ENCODE measurements at regions not wholly inside any gene's neighbourhood (a gene's known extent, or its start where the extent isn't known, plus 50 kb on each side); places are given as distances from the start of the nearest gene placed in this dataset.

DNA sequence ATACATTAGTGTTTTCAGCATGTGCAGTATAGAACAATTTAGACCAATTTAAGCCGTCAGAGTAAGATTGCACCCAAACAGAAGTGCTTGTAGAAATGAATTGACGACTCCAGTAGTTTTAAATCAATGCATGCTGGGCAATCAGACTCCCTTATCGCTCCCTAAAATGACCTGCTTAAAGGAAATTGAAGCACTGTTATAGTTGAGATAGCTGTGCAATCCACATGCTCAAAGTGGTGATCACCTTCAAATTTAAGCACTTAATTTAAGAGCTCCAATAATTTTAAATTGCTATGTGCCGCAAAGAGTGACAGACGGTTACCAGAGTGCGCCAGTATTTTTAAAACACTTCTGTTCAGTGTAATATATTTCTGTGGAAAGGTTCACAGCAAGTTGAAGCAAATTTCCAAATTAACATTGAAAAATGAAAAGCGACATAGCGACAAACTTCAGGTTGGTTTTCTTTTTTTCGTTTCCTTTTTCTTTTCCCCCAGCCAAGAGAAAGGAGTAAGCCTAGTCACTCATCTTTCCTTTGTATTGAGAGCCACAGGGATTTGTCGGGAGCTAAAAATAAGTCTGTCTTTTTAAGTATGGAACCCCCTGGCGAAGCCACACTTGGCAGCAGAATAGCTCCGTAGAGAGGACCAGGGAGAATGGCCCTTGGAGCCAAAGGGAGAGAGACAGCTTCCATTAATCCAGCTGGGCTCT lies 436.4 kb upstream of the RBMS3 start:
- no peak for DNase-seq
- Mint-ChIP-seq H3K27me3 (peaks cover 5% of the 10 kb centered on the region), H3K27ac (no peak overlapping the region), H3K4me1 (peaks cover 13% of the 10 kb centered on the region), H3K36me3 (ENCODE audit: low read depth) (no peaks in the 10 kb centered on the region), H3K9me3 (peaks cover 4% of the 10 kb centered on the region), H3K4me3 (no peak overlapping the region)
- no peak for ATAC-seq

DNA sequence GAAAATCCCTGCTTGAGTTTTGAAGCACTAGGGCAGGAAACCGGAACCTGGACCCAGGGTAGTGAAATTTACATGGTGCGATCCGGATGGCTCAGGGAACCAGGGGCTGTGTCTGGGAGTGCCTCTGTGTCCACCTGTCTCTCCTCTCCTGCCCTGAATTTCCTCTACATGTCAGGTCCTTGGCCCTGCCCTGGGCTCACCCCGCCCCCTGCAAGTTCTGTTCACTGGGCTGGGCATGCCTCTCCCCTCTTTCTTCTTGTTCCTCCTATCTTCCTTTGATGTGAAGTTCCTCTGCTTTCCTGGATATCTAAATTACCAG lies 435.9 kb upstream of the RBMS3 start:
- peaks cover 4% of the 10 kb centered on the region for H3K9me3 Mint-ChIP-seq
- peaks cover 13% of the 10 kb centered on the region for H3K4me1 Mint-ChIP-seq
- no peak for ATAC-seq
- H3K27ac Mint-ChIP-seq = no peak overlapping the region
- H3K4me3 Mint-ChIP-seq = no peak overlapping the region
- DNase-seq = no peak
- H3K27me3 Mint-ChIP-seq = peaks cover 5% of the 10 kb centered on the region
- no peaks in the 10 kb centered on the region for H3K36me3 Mint-ChIP-seq (ENCODE audit: low read depth)

GRCh38 chr3:28846971-28847478 lies 433.8 kb upstream of the RBMS3 start:
- H3K27me3 Mint-ChIP-seq = peaks cover 5% of the 10 kb centered on the region

DNA sequence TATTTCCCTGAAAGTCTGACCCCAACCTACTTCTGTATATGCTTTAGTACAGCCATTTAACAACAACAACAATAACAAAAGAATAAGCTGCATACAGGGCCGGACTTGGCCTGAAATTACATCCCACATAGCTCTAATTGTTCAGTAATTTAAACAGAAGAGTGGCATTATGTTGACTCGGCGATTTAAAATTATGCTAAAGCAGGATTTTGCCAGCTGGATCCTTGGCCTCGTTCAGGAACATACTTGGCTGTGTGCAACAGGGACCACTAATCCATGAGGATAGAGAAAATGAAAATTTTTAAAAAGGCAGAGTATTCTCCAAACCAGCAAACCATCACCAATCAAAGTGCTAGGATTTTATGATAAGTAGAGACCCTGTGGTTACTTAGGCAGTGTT lies 433.1 kb upstream of the RBMS3 start:
- no peak for ATAC-seq
- Mint-ChIP-seq H3K4me1 (no peaks in the 10 kb centered on the region), H3K36me3 (ENCODE audit: low read depth) (no peaks in the 10 kb centered on the region), H3K4me3 (no peak overlapping the region), H3K9me3 (peaks cover 4% of the 10 kb centered on the region), H3K27ac (no peak overlapping the region), H3K27me3 (peaks cover 5% of the 10 kb centered on the region)
- no peak for DNase-seq

More at GRCh38 chr3:28846971-28847478, 433.8 kb upstream of the RBMS3 start:
- ATAC-seq (no peak), DNase-seq (no peak)
- Mint-ChIP-seq H3K36me3 (ENCODE audit: low read depth) (no peaks in the 10 kb centered on the region), H3K4me1 (no peaks in the 10 kb centered on the region), H3K9me3 (peaks cover 4% of the 10 kb centered on the region), H3K4me3 (no peak overlapping the region), H3K27ac (no peak overlapping the region)

DNA sequence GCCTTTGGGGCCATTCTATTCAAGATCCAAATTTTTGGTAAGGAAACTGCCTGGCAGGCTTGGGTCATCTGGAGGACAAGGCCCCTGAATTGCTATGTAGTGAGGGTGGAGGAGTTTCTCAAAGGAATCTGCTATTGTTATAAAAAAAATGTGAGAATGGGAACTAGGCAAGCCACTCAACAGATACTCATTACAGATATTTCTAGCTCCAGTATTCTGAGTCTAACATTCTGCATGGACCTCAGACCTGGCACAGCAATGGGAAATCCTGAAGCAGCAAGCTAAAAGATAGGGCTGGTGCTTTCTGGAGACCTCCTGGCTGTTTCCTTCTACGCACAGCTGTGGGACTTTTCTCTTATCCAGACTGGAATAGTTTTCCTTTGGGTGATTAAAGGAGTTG lies 430.7 kb upstream of the RBMS3 start:
- no peak overlapping the region for H3K4me3 Mint-ChIP-seq
- H3K27me3 Mint-ChIP-seq = peaks cover 1% of the 10 kb centered on the region
- ATAC-seq (no peak), DNase-seq (no peak)
- H3K36me3 Mint-ChIP-seq (ENCODE audit: low read depth) = no peaks in the 10 kb centered on the region
- H3K4me1 Mint-ChIP-seq = no peaks in the 10 kb centered on the region
- H3K9me3 Mint-ChIP-seq = no peaks in the 10 kb centered on the region
- no peak overlapping the region for H3K27ac Mint-ChIP-seq

DNA sequence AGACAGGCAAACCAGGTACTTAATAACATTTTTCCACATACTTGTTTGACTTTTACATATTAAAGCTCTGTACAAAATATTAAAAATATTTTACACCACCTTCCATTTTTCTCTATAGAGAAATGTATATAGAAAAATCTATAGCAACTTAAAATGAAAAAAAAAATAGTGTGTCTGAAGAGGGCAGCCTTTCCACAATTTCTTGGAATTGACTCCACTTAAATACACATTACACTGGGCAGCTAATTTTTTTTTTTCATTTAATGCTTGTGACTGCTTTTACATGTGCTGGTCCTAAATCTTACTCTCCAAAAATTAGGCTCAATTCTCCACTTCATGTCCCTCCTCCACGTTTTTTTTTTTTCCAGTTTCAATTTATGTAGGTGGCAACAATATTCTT lies 427.0 kb upstream of the RBMS3 start:
- H3K36me3 Mint-ChIP-seq (ENCODE audit: low read depth) = no peaks in the 10 kb centered on the region
- H3K4me3 Mint-ChIP-seq = no peak overlapping the region
- H3K4me1 Mint-ChIP-seq = no peaks in the 10 kb centered on the region
- H3K27ac Mint-ChIP-seq = no peak overlapping the region
- H3K27me3 Mint-ChIP-seq = peaks cover 2% of the 10 kb centered on the region
- no peaks in the 10 kb centered on the region for H3K9me3 Mint-ChIP-seq
- ATAC-seq (no peak), DNase-seq (no peak)

- no peak for DNase-seq
- H3K4me3 Mint-ChIP-seq = no peak overlapping the region
- ATAC-seq = no peak
- H3K27ac Mint-ChIP-seq = no peak overlapping the region
- H3K27me3 Mint-ChIP-seq = peaks cover 2% of the 10 kb centered on the region
- no peaks in the 10 kb centered on the region for H3K36me3 Mint-ChIP-seq (ENCODE audit: low read depth)
- H3K4me1 Mint-ChIP-seq = no peaks in the 10 kb centered on the region
- no peaks in the 10 kb centered on the region for H3K9me3 Mint-ChIP-seq
Observed at GRCh38 chr3:28856796-28857195, 424.1 kb upstream of the RBMS3 start.

- no peak overlapping the region for H3K4me3 Mint-ChIP-seq
- no peak for ATAC-seq
- no peak overlapping the region for H3K27ac Mint-ChIP-seq
- no peaks in the 10 kb centered on the region for H3K36me3 Mint-ChIP-seq (ENCODE audit: low read depth)
- no peak for DNase-seq
- no peaks in the 10 kb centered on the region for H3K9me3 Mint-ChIP-seq
- H3K27me3 Mint-ChIP-seq = peaks cover 2% of the 10 kb centered on the region
- no peaks in the 10 kb centered on the region for H3K4me1 Mint-ChIP-seq
Observed at GRCh38 chr3:28859897-28860296, 421.0 kb upstream of the RBMS3 start.

DNA sequence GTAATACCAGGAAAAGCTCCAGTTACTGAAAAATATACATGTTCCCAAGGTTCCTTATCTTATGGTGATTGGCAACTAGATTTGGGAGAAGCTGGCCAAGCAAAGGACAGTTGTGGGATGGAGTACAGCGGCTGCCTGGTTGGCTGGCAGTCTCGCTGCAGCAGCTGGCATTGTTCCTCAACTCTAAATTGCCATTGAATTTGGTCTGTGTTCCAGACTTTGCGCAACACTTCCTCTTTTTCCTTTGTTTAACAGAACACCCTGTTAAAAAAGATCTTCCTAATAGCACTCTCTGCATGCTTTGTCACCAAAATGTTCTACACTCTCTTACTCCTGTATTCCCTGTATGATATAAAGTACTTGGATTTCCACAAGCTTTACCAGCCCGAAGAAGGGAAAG lies 420.6 kb upstream of the RBMS3 start:
- no peak for DNase-seq
- H3K4me1 Mint-ChIP-seq = no peaks in the 10 kb centered on the region
- H3K9me3 Mint-ChIP-seq = no peaks in the 10 kb centered on the region
- peaks cover 2% of the 10 kb centered on the region for H3K27me3 Mint-ChIP-seq
- no peak for ATAC-seq
- H3K27ac Mint-ChIP-seq = no peak overlapping the region
- no peak overlapping the region for H3K4me3 Mint-ChIP-seq
- no peaks in the 10 kb centered on the region for H3K36me3 Mint-ChIP-seq (ENCODE audit: low read depth)

- Mint-ChIP-seq H3K27me3 (peaks cover 2% of the 10 kb centered on the region), H3K27ac (no peak overlapping the region), H3K4me1 (no peaks in the 10 kb centered on the region), H3K9me3 (no peaks in the 10 kb centered on the region), H3K4me3 (no peak overlapping the region), H3K36me3 (ENCODE audit: low read depth) (no peaks in the 10 kb centered on the region)
- no peak for DNase-seq
- no peak for ATAC-seq
Observed at GRCh38 chr3:28863186-28863585, 417.7 kb upstream of the RBMS3 start.

DNA sequence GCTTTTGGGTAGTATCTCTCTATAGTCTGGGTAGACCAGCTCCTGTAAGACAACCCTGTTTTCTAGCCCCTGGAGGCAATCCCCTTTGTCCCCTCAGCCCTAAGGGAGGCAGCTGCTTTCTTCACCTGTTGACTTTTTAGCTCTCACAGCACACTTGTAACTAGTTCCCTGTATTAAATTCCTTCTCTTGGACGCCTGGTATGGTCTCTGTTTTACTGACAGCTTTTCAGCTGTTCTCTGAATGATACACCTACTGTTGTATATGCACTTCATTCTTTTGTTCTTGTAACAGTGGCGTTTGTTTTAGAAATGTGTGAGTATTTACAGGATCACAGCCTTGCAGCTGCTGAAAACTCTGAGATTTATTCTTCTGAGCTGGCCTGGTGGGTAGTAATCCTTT lies 413.0 kb upstream of the RBMS3 start:
- peaks cover 4% of the 10 kb centered on the region for H3K9me3 Mint-ChIP-seq
- no peak for ATAC-seq
- H3K4me3 Mint-ChIP-seq = no peak overlapping the region
- no peaks in the 10 kb centered on the region for H3K4me1 Mint-ChIP-seq
- no peak for DNase-seq
- H3K27me3 Mint-ChIP-seq = no peaks in the 10 kb centered on the region
- H3K27ac Mint-ChIP-seq = no peak overlapping the region
- H3K36me3 Mint-ChIP-seq (ENCODE audit: low read depth) = no peaks in the 10 kb centered on the region

DNA sequence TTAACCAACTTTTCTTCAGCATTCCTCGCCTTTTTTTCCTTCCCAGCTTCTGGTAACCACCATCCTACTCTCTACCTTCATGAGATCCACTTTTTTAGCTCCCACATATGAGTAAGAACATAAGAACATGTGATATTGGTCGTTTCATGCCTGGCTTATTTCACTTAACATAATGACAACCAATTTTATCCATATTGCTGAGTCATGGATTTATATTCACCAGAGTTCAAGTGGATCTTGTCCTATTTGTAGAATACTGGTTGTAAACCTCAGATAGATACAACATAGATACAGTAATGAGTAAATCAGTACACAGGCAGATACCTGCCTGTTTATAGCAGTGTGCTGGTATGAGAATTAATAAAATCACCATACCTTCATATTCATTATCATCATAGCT lies 412.0 kb upstream of the RBMS3 start:
- no peaks in the 10 kb centered on the region for H3K27me3 Mint-ChIP-seq
- no peaks in the 10 kb centered on the region for H3K4me1 Mint-ChIP-seq
- H3K27ac Mint-ChIP-seq = no peak overlapping the region

DNA sequence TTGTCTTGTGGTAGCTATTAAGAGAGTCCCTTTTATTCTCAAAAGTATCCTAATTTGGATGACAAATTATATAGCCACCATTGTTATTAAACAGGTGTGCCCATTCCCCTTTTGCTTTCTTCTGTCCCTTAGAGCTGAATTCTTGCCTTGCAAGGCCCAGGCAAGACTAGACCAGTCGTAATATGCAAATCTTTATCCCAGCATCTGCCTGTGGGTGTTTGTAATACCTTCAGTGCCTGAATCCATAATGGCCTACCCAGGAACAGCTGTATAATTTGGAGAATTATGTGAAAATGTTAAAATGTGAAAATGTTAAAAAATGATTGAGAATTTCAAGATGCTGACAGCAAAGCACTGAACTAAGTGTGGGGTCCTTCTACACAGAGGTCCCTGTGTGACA lies 403.0 kb upstream of the RBMS3 start:
- ATAC-seq (no peak), DNase-seq (no peak)
- H3K36me3 Mint-ChIP-seq (ENCODE audit: low read depth) = no peaks in the 10 kb centered on the region
- H3K27me3 Mint-ChIP-seq = peaks cover 2% of the 10 kb centered on the region
- H3K4me1 Mint-ChIP-seq = no peaks in the 10 kb centered on the region
- peaks cover 7% of the 10 kb centered on the region for H3K9me3 Mint-ChIP-seq
- no peak overlapping the region for H3K27ac Mint-ChIP-seq
- no peak overlapping the region for H3K4me3 Mint-ChIP-seq

More for the DNA sequence above, 412.0 kb upstream of the RBMS3 start:
- no peak overlapping the region for H3K4me3 Mint-ChIP-seq
- no peak for ATAC-seq
- H3K36me3 Mint-ChIP-seq (ENCODE audit: low read depth) = no peaks in the 10 kb centered on the region
- no peak for DNase-seq
- peaks cover 11% of the 10 kb centered on the region for H3K9me3 Mint-ChIP-seq

DNA sequence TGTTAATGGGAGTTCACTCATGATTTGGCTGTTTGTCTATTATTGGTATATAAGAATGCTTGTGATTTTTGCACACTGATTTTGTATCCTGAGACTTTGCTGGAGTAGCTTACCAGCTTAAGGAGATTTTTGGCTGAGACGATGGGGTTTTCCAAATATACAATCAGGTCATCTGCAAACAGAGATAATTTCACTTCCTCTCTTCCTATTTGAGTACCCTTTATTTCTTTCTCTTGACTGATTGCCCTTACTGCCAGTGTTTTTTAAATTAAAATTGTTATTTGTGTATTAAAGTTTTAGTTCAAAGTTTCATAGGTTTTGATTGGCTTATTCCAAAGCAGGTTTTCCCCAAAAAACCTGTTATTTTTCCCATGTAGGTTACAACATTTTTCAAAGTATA lies 390.5 kb upstream of the RBMS3 start:
- H3K4me3 Mint-ChIP-seq = no peak overlapping the region
- peaks cover 4% of the 10 kb centered on the region for H3K9me3 Mint-ChIP-seq
- H3K27me3 Mint-ChIP-seq = no peaks in the 10 kb centered on the region

DNA sequence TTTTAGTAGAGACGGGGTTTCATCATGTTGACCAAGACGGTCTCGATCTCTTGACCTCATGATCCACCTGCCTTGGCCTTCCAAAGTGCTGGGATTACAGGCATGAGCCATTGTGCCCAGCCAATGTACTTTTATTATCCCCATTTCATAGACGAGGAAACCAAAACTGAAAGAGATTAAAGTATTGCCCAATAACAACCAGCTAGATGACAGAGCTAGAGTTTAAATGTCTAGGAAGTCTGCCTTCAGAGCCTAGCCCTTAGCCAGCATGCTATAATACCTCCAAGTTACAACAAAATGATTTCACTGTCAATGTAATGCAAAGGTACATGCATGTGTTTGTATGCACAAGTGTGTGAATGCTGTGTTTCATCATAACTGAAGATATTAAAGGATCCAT lies 389.4 kb upstream of the RBMS3 start:
- no peak overlapping the region for H3K4me3 Mint-ChIP-seq
- no peak for ATAC-seq
- H3K27ac Mint-ChIP-seq = no peak overlapping the region
- peaks cover 4% of the 10 kb centered on the region for H3K9me3 Mint-ChIP-seq
- no peaks in the 10 kb centered on the region for H3K27me3 Mint-ChIP-seq
- H3K4me1 Mint-ChIP-seq = no peaks in the 10 kb centered on the region
- H3K36me3 Mint-ChIP-seq (ENCODE audit: low read depth) = no peaks in the 10 kb centered on the region
- DNase-seq = no peak

More for the DNA sequence above, 390.5 kb upstream of the RBMS3 start:
- no peaks in the 10 kb centered on the region for H3K4me1 Mint-ChIP-seq
- H3K36me3 Mint-ChIP-seq (ENCODE audit: low read depth) = no peaks in the 10 kb centered on the region
- DNase-seq = no peak
- ATAC-seq = no peak
- H3K27ac Mint-ChIP-seq = no peak overlapping the region

- Mint-ChIP-seq H3K9me3 (peaks cover 10% of the 10 kb centered on the region), H3K27me3 (peaks cover 3% of the 10 kb centered on the region), H3K4me1 (no peaks in the 10 kb centered on the region), H3K36me3 (ENCODE audit: low read depth) (no peaks in the 10 kb centered on the region), H3K27ac (no peak overlapping the region), H3K4me3 (no peak overlapping the region)
- DNase-seq (no peak), ATAC-seq (no peak)
Observed at GRCh38 chr3:28900301-28900700, 380.6 kb upstream of the RBMS3 start.
